ENCODE measurements at regions not wholly inside any gene's neighbourhood (a gene's known extent, or its start where the extent isn't known, plus 50 kb on each side); places are given as distances from the start of the nearest gene placed in this dataset.

GRCh38 chr3:181486141-181486885 is 225.4 kb upstream of the SOX2 start:
- TF ChIP-seq REST (IDR thresholded peaks at IDR 0.05; ENCODE audit: insufficient read depth in 1 of 2, low read depth in 2 of 2, low read length in 2 of 2) (no peak), SIN3A (IDR thresholded peaks at IDR 0.05; ENCODE audit: borderline replicate concordance, insufficient read depth, low read length) (no peak), POLR2AphosphoS5 (IDR thresholded peaks at IDR 0.05; ENCODE audit: low read depth, low read length) (no peak), FOXP2 (optimal IDR thresholded peaks at IDR 0.05; ENCODE audit: borderline replicate concordance, extremely low read depth, extremely low read length, insufficient read depth) (no peak), TAF1 (IDR thresholded peaks at IDR 0.05; ENCODE audit: borderline replicate concordance, insufficient read depth, low read length) (no peak)

GRCh38 chr3:181484026-181484425 is 227.7 kb upstream of the SOX2 start:
- TF ChIP-seq REST (IDR thresholded peaks at IDR 0.05; ENCODE audit: insufficient read depth in 1 of 2, low read depth in 2 of 2, low read length in 2 of 2) (no peak), POLR2AphosphoS5 (IDR thresholded peaks at IDR 0.05; ENCODE audit: low read depth, low read length) (no peak), FOXP2 (optimal IDR thresholded peaks at IDR 0.05; ENCODE audit: borderline replicate concordance, extremely low read depth, extremely low read length, insufficient read depth) (no peak), TAF1 (IDR thresholded peaks at IDR 0.05; ENCODE audit: borderline replicate concordance, insufficient read depth, low read length) (no peak), SIN3A (IDR thresholded peaks at IDR 0.05; ENCODE audit: borderline replicate concordance, insufficient read depth, low read length) (no peak)

- TF ChIP-seq POLR2AphosphoS5 (IDR thresholded peaks at IDR 0.05; ENCODE audit: low read depth, low read length) (no peak), REST (IDR thresholded peaks at IDR 0.05; ENCODE audit: insufficient read depth in 1 of 2, low read depth in 2 of 2, low read length in 2 of 2) (no peak), TAF1 (IDR thresholded peaks at IDR 0.05; ENCODE audit: borderline replicate concordance, insufficient read depth, low read length) (no peak), FOXP2 (optimal IDR thresholded peaks at IDR 0.05; ENCODE audit: borderline replicate concordance, extremely low read depth, extremely low read length, insufficient read depth) (no peak)
Measured at GRCh38 chr3:181470349-181470748, 241.4 kb upstream of the SOX2 start.

GRCh38 chr3:181464033-181464694 is 247.6 kb upstream of the SOX2 start:
- TF ChIP-seq TAF1 (IDR thresholded peaks at IDR 0.05; ENCODE audit: borderline replicate concordance, insufficient read depth, low read length) = no peak
- TF ChIP-seq REST (IDR thresholded peaks at IDR 0.05; ENCODE audit: insufficient read depth in 1 of 2, low read depth in 2 of 2, low read length in 2 of 2) = no peak
- TF ChIP-seq SIN3A (IDR thresholded peaks at IDR 0.05; ENCODE audit: borderline replicate concordance, insufficient read depth, low read length) = no peak
- no peak for TF ChIP-seq POLR2AphosphoS5 (IDR thresholded peaks at IDR 0.05; ENCODE audit: low read depth, low read length)
- TF ChIP-seq FOXP2 (optimal IDR thresholded peaks at IDR 0.05; ENCODE audit: borderline replicate concordance, extremely low read depth, extremely low read length, insufficient read depth) = no peak

Measured in PFSK-1 (cell line).